ENCODE measurements at regions not wholly inside any gene's neighbourhood (a gene's known extent, or its start where the extent isn't known, plus 50 kb on each side); places are given as distances from the start of the nearest gene placed in this dataset.

- TF ChIP-seq CTCF (conservative IDR thresholded peaks at IDR 0.05) (no peak), EZH2 (IDR thresholded peaks at IDR 0.05; ENCODE audit: low read depth) (no peak)
These were observed 177.0 kb downstream of the TBX15 start for GRCh38 chr1:118811156-118811555.
